NCI-H446 treated with DMSO at 0.1 percent for 48 hours (cell line): ENCODE measurements at regions not wholly inside any gene's neighbourhood (a gene's known extent, or its start where the extent isn't known, plus 50 kb on each side); places are given as distances from the start of the nearest gene placed in this dataset.
"Not testable (repeated sequence)": the region's sequence is repeated elsewhere in the genome, so short reads cannot be mapped to it uniquely, and the experiment has no call there.

Experiments used
- DNase-seq: peaks from one replicate; lab custom pipeline; 2025; lab: John Stamatoyannopoulos, UW

GRCh38 chr6:81002126-81002525 lies 750.4 kb downstream of the TENT5A start:
- no peak for DNase-seq

DNA sequence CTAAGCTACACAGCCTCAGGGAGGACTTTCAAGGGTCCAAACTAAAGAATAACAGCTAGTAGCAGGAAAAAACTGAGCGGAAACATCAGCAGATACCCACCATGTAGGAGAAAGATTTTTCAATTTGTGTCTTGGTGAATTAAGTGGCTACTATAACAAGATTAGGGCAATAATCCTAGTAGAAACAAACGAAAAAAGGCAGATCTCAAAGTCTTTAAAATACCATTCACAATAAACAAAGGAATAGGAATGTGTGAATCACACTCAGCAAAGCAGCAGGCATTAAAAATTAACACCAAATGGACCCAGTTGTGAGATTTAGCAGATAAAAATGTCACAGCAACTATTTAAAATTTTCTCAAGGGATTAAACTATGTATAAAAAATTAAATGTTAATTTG lies 761.2 kb downstream of the TENT5A start:
- DNase-seq: no peak

DNA sequence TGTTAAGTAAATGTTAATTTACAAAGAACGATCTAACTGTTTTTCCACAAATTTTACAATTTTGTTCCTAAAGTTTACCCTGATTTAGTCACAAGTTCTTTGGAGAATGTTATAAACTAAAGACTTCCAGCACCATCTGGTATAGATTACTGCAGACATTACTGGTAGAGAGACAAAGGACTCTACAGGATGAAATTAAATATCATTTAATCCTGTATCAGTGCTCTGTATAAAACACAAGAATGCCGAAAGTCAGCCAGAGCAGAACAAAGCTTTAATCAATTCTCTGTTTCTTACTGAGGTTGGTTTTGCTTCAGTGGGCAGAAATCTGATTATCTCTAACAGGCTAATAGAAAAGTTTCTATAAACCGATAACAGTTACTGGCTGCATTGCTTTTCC lies 763.6 kb downstream of the TENT5A start:
- DNase-seq: no peak

- DNase-seq: no peak
Measured at GRCh38 chr6:80988286-80988685, 764.2 kb downstream of the TENT5A start.

DNA sequence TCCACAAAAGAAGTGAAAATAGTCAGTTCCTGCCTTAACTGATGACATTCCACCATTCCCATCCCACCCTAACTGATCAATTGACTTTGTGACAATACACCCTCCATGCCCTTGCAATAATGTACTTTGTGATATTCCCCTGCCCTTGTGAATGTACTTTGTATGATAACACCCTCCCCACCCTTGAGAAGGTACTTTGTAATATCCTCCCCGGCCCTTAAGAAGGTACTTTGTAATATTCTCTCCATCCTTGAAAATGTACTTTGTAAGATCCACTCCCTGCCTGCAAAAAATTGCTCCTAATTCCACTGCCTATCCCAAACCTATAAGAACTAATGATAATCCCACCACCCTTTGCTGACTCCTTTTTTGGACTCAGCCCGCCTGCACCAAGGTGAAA lies 771.3 kb downstream of the TENT5A start:
- not testable (repeated sequence) for DNase-seq

DNA sequence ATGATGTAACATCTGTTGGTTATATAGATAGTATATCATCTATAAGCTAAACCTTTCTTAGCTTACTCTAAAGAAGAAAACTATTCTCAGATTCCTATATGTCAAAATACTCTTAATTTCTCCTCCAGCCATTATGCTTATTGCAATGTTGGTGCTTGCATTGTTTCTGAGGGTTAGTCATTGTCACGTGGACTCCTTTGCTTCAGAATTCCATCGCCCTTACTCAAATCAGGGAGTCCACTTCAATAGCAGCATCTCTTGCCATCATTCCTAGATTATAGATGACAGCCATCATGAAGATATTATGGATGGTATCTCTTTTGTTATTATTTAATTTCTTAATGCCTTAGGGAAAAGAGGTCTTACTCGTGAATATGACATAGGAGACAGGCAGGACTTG lies 776.1 kb downstream of the TENT5A start:
- no peak for DNase-seq

- DNase-seq: no peak
Measured at GRCh38 chr6:80974579-80974978, 777.9 kb downstream of the TENT5A start.

DNA sequence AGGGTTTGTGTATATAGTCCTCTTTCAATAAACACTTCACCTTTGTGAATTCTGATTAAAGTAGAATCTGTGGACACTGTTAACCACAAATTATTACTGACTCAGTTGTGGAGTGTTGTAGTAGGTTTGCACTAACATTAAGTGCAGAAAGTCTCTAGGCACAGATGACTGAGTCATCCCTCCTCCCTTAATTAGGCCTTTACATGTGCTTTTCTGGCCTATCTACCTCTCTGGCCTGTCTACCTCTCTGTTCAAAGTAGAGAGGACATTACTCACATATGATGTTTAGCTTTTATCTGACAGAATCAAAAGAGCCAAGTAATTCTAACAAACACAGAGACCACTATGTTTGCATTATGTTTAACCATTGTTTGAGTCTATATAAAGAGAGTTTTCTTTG lies 783.0 kb downstream of the TENT5A start:
- DNase-seq: no peak

- DNase-seq: no peak
Measured at GRCh38 chr6:80967609-80968008, 784.9 kb downstream of the TENT5A start.

GRCh38 chr6:80962382-80962781 lies 790.1 kb downstream of the TENT5A start:
- no peak for DNase-seq

- no peak for DNase-seq
Measured at GRCh38 chr6:80961166-80961565, 791.3 kb downstream of the TENT5A start.

GRCh38 chr6:80959034-80959433 lies 793.4 kb downstream of the TENT5A start:
- no peak for DNase-seq

GRCh38 chr6:80956898-80957297 lies 795.6 kb downstream of the TENT5A start:
- DNase-seq: no peak

GRCh38 chr6:80952479-80952878 lies 800.0 kb downstream of the TENT5A start:
- not testable (repeated sequence) for DNase-seq

DNA sequence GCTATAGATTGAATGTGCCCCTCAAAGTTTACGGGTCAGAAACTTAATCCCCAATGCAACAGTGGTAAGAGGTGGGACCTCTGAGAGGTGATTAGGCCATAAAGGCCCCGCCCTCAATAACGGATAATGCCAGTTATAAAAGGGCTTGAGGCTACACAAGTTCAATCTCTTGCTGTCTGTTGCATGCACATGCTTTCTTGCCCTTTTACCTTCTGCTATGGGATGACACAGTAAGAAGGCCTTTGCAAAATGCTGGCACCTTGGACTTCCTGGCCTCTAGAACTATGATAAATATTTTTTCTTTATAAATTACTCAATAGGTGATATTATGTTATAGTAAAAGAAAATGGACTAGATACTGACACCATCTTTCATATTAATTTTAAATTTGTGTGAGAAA lies 806.1 kb downstream of the TENT5A start:
- DNase-seq: no peak

- no peak for DNase-seq
Measured at GRCh38 chr6:80942911-80943310, 809.6 kb downstream of the TENT5A start.

GRCh38 chr6:80940976-80941375 lies 811.5 kb downstream of the TENT5A start:
- DNase-seq: no peak

DNA sequence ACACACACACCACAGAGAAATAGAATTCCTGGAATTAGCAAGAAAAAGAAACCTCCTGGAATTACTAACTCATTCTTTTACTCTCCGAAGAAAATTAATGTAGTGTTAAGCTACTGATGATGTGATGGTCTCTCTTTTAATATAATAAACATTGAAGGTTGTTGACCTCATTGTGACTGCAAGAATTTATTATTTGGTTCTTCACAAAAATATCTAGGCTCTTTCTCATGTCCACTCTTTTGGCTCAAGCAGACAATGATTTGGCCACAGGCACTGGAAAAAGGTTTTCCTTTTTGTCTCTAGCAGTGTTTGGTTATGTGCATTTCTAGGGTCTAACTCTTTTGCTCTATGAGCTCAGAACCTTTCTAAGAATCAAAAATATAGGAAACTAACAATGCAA lies 811.9 kb downstream of the TENT5A start:
- DNase-seq: no peak

GRCh38 chr6:80939898-80940297 lies 812.6 kb downstream of the TENT5A start:
- DNase-seq: no peak

- no peak for DNase-seq
Measured at GRCh38 chr6:80939480-80939879, 813.0 kb downstream of the TENT5A start.

GRCh38 chr6:80938131-80938530 lies 814.4 kb downstream of the TENT5A start:
- DNase-seq: no peak

- DNase-seq: no peak
Measured at GRCh38 chr6:80932359-80932758, 820.1 kb downstream of the TENT5A start.

GRCh38 chr6:80930376-80930775 lies 822.1 kb downstream of the TENT5A start:
- no peak for DNase-seq

DNA sequence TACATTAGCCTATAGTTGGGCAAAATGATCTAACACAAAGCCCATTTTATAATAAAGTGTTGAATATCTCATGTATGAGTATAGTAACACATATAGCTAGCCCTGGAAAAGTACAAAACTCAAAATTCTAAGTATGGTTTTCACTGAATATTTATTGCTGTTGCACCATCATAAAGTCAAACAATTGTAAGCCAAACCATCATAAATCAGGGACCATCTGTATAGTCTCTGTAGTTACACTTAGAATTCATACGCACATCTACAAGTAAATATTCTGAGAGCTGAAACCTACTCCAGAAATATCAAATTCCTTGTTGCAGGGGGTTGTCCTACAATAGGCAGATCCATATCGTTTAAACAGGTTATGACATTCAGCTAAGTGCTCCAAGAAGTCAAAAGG lies 817.3 kb downstream of the BCKDHB start:
- no peak for DNase-seq

GRCh38 chr6:80922916-80923455 lies 816.5 kb downstream of the BCKDHB start:
- no peak for DNase-seq
